HT-29 (cell line): ENCODE measurements at regions not wholly inside any gene's neighbourhood (a gene's known extent, or its start where the extent isn't known, plus 50 kb on each side); places are given as distances from the start of the nearest gene placed in this dataset.
A peak's percentile ranks its signal among the peaks of the same experiment; 100 is the strongest.

ENCODE experiments used
- DNase-seq: peaks from one replicate; pipeline ENCODE4 v3.0.0-alpha.2; 2015; ENCODE audit warnings: low spot score

DNA sequence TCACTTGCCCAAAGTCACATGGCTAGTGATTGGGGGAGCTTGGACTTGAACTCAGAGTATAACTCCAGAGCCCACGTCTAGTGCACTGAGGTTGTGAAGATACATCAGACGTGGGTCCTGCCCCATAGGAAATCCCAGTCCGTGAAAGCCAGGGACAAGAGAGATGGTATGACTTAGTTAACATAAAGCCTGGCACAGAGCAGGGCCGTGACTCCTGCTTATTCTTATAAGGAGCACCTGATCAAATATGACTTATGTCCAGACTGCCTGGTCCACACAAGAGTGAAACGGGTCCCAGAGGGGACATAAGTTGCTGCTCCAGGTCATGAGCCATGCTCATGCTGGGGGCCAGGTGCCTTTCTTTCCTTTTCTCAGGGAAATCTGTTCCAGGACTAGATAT is 166.3 kb upstream of the USP24 start:
- no peak for DNase-seq

DNA sequence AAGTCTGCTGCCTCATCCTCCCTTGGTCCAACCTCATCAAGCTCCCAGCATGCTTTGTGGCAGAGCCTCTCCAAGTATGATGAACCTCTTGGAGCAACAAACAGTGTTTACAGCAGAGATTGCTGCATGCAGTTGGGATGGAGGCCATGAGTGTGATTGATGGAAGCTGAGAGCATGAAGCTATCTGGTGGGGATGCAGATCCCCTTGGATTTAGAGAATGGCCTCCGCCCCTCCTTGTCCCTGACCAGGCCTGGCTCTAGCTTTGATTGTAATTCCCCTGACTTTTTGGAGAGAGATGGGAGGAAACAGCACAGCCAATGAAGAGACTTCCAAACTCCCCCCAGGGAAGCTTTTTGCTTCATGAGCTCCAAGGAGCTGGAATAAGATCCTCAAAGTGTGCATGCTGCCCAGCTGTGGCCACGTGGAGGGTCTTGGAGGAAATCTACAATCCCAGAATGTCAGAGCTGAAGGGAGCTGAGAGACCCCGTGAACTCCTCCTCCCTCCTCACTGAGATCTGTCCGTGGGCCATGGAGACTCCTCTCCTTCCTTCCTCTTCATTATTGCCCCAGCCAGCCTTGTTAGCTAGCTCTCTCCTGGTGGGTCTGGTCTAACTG is 165.3 kb upstream of the USP24 start:
- DNase-seq = no peak

DNA sequence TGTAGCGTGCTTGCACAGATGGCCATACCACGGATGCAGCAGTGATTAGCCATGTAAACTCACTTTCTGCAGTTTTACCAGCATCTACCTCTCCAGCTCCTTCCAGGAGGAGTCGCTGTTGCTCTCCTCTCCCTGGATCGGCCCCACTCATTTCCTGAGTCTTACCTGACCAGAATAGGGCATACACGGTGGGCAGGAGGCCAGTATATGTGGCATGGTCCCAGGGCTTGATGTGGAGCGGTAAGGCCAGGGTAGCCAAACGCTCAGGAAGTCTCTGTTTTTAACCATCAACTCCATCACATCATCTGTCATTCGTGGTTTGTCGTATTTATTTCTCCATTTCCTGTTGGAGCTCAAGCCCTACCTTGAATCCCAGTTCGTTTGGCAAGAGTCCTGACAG is 163.4 kb upstream of the USP24 start:
- peak; percentile 55 for DNase-seq

DNA sequence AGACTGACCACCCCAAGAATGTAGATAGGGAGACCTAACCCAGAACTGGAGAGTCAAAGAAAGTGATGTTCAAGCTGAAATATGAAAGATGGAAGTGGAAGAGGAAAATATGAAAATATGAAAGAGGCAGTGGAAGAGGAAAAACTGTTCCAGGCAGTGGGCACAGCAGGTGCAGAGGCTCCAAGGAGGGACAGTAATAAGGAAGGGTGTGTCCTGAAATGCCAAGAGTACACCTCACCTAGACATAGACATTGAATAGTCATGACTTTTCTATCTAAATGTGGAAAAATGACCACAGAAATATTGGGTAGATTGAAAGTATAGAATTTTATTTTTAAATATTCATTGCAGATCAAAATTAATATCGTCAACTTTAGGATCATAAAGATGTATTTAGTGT is 161.7 kb upstream of the USP24 start:
- DNase-seq = no peak

DNA sequence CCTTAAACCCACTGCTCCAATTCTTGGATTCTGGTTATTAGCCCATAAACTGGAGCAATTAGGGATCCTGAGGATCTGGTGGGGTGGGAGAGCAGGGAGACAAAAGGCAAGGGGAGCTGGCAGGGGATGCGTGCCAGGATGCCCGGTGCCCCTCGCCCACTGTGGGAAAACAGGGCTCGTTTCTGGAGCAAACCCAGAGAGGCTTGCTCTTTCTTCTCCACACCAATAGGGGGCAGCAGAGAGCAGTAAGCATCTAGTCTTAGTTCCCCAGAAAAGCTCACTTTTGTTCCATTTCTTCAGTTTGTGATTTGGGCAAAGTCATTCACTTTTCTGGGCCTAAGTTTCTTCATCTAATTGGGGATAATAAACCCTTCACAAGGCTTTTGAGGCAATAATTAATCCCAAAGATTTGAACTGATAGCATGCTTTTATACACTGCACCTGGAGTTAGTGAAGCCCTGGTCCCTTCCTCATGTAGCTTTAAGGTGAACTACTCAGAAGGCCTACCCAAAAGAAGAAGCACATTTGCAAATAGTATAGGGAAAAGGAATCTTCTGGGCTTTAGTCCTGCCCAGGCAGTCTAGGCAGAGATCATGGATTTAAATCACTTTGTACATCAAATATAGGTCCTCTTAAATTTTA is 160.6 kb upstream of the USP24 start:
- peak; percentile 56 for DNase-seq

DNA sequence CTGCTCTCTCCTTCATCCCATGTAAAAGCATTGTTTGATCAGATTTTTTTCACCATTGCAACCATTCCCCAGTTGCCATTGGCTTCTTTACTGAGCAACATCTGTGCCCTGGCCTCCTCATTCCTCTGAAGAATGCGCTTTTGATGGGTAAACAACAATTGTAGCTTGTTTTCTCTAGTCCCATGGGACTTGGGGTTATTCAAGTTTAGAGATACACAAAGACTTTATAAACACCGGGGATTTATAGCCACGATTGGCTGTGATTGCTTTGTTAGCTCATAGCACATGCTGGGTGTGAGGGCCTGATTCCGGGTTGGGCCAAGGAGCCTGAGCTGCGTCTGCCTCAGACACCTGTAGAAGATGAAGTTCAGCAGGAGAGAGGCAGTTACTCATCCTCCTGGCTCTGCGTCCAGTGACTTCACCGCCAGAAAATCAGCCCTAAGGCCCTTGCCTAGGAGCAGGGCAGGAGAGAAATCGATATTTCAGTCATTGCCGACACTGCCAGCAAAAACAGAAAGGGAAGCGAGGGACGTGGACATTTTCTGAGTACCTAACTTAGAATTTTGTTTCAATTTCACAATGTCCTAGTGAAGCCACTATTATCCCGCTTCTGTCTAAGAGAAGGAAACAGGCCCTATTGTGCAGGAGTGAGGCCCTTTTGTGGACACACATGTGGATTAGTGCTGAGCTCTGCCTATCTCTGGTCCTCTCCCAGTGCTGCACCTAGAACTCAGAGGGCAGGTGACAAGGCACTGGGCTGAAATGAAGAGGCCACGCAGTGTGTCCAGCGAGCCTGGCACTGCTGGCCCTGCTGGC is 159.8 kb upstream of the USP24 start:
- no peak for DNase-seq

DNA sequence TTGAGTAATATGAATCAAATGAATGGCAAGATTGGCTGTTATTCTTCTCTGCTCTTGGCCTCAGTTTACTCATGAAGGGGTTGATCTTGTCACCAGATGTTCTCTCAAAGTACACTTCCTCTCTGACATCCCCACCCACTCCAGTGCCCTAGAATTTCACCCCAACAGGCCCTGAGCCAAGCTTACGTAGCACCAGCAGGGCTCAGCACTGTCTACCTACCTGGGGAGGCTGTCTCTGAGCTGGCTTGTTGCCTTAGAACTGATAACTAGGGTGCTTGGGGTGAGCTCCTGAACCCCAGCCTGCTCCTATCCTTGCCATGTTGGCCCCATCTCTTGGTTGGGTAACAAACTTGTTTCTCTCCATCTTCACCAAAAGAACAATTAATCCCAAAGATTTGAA is 159.1 kb upstream of the USP24 start:
- DNase-seq = no peak

DNA sequence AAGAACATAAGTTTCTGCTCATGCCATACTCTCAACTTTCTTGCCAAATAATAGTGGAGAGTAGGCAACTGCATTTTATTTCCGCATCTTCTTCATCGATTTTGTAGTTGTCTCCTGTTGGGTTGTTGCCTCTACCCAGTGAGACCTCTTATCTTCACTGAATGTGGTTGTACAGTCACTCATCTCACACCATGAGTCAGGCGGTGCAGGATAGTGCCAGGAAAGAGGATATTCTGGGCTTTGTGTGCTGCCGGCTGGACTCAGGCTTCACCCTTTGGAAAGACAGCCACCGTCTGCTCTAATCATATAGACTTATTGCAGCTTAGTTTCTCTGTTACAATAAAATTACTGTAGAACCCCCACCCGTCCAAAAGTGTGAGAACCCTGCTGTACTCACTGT is 154.3 kb upstream of the USP24 start:
- no peak for DNase-seq

DNA sequence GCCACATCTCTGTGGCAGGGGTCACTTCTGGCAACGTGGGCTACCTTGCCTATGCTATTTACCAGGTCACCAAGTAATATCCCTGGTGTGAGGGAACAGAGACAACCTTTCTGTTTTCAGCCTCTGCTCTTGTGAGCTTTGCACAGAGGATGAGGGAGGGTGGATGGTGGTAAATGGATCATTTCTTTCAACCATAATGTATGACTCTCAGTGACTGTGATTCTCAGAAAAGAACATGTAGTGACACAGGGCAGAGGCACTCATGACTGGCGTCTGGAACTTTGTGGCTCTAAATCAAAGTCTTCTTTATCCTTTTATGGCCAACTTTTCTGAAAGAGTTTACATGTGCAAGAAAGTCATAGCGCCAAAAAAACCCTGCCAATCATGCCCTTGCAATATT is 153.5 kb upstream of the USP24 start:
- DNase-seq = no peak

DNA sequence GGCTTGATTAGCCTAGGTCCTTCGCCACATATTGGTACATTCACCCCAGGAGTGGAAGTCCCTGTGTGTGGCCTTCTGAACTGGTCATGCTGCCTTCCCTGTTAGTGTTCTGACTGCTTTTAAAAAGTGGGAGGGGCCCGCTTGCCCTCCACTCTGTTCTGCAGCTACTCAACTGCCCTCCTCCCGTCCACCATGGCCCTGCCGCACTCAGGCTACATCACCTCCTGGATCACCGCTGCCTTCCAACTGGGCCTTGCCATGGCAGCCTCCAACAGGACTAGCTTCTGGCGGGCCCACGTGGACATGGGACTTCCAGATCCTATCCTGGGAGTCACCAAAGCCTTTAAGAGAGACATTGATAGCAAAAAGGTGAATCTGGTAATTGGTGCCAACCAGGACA is 152.1 kb upstream of the USP24 start:
- DNase-seq = no peak

DNA sequence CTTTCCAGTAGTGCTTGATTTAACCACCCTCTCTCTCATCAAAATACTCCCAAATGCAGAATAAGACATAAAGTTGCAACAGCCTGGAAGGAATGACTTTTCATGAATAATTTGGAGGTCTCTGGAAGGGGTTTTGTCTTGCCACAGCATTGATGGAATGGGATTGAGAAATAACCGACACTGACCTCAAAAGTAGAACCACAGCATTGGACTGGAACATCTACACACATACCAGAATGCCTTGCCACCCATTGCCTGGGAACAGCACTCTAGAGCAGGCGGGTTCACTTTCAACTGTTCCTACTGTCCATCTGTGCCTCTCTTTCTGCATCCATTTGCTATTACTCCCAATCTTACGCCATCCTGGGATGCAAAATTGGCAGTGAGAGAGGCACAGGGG is 149.1 kb upstream of the USP24 start:
- DNase-seq = no peak

DNA sequence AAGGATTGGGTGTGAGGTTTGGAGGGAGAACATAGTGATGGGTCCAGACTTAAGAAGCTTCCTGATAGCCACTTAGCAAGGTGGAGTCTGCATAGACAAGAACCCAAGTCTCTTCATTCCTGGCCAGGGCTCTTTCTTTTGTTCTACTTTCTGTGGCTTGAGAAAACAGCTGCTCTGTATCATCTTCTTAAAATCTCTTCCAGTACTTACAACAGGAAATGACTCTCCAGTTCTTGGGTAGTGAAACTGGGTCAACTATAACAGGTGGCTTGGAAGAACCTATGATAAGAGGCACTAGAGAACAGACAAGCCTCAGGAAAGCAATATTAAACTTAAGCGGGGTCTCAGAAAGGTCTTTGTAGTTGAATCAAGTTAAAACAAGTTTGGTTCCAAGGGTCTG is 148.1 kb upstream of the USP24 start:
- DNase-seq = no peak

DNA sequence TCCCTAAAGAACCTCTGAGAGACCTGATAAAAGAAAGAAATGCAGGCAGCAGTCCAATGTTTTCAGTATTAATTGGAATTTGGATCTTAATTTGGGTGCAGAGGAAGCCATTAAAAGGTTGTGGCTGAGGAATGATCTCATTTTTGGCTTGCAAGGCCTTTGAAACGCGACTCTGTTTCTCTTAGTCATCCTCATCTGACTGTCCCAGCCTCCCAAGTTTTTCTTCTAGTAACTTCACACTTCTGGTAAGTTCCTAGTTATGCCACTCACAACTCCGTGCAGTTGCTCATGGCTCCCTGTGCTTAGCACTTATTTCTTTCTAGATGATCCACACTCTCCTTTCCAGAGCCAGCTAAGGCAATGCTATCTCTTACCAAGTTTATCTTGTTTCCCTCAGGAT is 147.4 kb upstream of the USP24 start:
- DNase-seq = no peak

DNA sequence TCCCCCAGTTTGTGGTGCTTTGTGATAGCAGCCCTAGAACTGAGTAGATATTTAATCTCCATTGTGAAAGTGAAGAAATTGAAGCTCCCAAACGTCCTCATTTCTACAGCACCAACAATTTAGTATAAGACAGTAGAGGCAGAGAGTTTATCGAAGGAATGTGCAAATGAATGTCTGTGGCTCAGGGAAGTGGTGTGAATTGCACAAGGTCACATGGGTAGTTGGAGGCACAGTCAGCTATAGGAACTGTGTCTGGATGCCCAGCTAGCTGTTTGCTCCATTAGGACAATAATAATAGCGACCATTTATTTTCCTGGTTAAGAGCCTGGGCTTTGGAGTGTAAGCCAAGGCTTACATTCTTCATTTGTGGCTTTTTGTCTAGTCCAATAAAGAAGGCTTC is 144.4 kb upstream of the USP24 start:
- DNase-seq = no peak

DNA sequence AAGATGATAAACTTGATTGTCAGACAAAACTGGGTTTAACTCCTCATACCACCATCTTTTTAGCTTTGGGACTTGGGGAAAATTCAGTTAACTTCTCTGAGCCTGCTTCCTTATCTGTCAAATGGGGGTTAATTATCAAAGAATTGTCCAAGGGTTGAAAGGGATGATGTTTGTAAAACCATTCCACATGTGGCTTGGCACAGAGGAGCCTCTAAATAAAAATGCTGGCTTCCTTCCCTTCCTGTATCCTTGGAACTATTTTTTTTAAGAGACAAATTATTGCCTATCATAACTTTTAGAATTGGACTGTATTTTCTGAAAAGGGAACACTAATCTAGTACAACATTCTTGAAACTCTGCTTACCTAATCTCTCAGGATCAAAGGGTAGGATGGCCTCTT is 143.4 kb upstream of the USP24 start:
- no peak for DNase-seq

DNA sequence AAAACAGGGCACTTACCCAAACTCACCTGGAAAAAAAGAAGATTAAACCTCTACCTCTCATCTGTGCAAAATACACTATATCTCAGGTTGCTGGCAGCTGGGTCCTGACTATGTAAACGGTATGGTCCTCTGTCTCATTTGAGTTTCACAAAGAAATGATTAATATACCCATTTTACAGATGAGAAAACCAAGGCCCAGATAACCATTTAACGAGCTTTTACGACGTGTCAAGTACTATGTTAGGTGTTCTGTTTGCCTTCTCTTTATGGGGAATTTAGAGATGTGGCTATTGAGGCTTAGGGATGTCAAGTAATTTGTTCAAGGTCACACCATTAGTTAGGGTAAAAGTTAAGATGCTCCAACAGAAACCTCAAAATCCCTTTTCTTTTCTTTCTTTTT is 140.4 kb upstream of the USP24 start:
- no peak for DNase-seq

DNA sequence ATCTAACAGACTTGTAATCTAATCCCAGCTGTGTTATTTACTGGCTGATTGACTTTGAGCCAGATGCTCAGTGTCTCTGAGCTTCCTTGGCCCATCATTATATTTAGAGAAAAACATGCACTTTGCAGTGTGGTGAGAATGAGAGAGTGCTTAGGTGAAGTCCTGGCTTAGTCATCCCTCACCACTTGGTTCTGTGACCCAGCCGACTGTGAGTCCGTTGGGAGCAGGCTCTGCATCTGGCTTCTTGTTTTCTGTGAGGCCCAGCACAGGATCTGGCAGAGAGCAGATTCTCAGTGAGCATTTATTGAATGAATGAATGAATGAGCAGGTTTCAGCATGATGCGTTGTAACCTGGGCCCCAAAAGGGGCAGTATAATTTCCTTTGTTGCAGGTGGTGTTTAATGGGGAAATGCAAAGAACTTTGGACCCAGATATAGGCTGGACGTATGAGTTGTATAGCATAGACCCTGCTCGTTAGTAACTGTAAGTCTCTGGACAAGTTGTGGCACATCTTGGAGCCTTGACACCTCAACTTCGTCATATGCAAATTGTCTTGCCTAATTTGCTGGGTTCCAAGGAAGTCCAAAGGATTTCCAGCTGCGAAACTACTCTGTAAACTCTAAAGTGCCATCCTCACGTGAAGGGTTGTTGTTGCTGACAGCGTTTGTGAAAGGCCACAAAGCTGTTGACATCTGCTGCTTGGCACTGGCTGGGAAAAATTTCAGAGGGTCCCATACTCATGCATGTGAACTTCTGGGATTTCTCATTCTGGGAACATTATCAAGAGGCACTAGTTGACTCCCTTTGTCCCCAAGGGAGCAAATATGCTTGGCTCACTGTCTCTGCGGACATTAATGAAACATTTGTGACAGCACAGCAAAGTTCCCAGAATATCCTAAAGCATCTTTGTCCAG is 138.8 kb upstream of the USP24 start:
- no peak for DNase-seq

DNA sequence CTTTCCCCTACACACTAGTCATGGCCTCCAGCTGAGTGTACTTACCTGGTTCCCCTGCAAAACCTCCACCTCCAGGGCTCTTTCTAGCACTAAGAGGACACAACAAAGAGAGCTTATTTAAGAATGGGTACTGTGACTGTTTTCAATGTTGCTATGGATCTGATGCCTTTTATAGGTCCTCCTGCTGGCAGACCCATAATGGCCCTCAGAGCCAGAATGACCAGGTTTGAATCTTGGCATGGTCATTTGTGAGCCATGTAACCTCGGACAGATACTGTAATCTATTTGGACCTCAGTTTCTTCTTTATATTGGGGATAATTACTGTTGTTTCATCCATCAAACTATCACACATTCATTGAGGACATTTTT is 137.6 kb upstream of the USP24 start:
- no peak for DNase-seq

DNA sequence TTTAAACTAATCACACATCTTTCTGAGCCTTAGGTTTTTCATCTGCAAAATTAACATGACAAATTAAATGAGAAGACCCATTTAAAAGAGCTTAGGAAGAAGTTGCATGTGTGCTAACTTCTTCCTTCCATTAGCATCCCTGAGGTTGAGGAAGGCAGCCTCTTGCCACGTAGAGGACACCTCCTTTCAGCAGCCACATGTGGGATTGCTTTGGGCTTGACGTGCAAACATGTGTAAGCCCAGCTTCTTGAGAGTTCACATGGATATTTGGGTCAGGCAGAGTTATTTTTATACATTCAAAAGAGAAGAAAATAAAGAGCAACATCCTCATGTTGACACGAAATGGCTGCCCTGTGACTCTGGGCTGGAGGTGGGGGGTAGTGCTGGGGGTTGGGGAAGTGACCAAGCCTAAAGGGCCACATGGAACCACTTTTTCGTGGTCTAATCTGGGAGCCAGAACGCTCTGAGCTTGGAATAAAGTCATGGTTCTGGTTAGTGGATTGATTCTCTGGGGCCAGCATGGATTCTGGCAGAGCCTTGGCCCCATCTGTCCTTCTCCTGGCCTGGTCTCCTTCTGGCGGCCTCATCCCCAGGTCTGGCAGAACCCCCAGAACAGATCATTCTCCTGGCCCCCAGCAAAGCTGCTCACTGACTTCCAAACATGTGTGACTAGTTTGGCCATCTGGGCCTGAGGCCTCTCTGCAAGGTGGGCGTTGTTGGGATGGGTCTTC is 137.1 kb upstream of the USP24 start:
- no peak for DNase-seq

DNA sequence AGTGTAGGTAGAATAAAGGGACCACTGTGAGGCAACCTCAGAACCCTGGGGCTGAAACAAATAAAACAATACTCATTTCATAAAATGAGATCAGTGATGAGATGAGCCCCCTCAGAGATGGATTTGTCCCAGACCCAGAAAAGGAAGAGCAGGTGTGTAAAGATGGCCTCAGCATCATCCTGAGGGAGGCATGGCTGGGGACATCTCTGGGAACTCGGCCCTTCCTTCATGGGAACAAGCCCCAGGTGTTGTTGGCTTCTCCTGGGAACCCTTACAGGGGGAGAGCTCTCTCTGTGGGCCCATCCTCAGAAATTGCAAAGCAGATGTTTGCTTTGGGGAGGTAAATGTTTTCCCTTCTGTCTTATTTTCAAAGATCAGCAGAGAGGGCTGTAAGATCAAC is 133.2 kb upstream of the USP24 start:
- DNase-seq = no peak

DNA sequence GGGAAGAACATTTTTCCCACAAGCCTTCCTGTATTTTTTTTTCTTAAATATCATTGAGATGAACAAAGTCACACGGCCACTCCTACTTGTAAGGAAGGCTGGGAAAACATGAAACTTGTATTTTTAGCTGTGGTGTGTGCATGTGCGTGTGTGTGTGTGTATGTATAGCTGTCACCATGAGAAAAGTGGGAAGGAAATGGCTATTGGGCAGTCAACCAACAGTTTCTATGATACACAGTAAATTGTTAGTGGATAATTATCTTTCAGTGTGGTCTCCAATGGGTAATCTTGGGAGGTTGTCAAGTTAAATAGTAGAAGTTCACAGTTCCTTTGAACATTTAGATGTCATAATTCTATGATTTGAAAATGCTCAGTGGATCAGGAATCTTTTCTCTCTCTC is 132.7 kb upstream of the USP24 start:
- DNase-seq = no peak
